ENCODE measurements at regions not wholly inside any gene's neighbourhood (a gene's known extent, or its start where the extent isn't known, plus 50 kb on each side); places are given as distances from the start of the nearest gene placed in this dataset.
"Not testable (repeated sequence)": the region's sequence is repeated elsewhere in the genome, so short reads cannot be mapped to it uniquely, and the experiment has no call there.

GRCh38 chr10:89946106-89946505 is 244.7 kb downstream of the KIF20B start:
- no peak for DNase-seq (ENCODE audit: low spot score)

- DNase-seq (ENCODE audit: low spot score) = no peak
Measured at GRCh38 chr10:89949496-89949895, 248.1 kb downstream of the KIF20B start.

DNA sequence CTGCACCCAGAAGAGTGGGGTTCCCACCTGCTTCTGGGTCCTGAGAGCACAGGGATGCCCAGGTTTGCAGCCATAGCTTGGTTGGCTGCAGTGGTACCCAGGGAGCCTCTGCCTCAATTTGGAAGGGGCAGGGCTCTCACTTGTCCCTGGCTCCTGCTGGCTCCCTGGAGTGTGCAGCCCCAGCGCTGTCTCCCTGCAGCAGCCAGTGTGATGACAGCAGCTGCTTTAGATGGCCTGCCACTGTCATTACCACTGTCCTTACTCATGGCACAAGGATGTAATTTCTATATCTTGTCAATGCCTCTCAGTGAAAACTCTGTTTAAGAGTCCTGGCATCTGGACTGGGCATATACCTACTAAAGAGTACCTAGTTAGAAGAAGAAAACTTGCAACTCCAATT is 250.9 kb downstream of the KIF20B start:
- DNase-seq (ENCODE audit: low spot score) = no peak

DNA sequence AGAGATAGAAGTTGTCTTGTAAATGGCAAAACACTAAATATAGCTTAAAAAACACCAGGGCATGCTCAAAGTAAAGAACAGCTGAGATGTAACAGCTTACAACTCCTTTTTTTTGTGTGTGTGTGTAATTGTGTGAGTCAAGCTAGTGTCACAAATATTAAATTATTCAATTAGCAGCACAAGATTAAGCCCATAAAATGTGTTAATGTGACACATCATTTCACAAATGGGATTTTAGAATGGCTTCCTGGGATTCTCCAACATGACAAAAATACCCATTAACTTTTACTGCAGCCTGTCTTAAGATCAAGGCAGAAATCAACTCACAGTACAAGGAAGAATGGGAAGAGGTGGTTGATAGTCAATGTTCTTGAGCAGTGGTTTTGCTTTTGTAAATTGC is 251.4 kb downstream of the KIF20B start:
- DNase-seq (ENCODE audit: low spot score) = no peak

DNA sequence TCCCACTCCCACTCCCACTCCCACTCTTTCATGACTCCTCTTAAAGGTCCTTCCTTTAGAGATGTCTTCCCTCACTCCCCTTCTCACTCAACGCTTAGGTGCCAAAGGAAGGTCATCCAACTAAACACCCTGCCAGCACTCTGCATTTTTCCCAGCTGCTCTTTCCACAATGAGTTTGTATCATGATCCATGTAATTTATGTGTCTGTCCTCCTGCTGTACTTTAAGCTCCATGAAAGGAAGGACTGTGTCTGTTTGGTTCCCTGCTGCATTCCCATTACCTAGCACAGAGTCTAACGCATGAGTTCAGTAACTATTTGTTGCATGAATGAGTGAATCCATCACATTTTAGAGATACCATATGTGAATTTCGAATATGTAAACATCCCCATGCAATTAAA is 252.7 kb downstream of the KIF20B start:
- no peak for DNase-seq (ENCODE audit: low spot score)

GRCh38 chr10:89954787-89955566 is 253.6 kb downstream of the KIF20B start:
- DNase-seq (ENCODE audit: low spot score) = no peak

GRCh38 chr10:89959433-89960110 is 258.2 kb downstream of the KIF20B start:
- DNase-seq (ENCODE audit: low spot score) = no peak

GRCh38 chr10:89963451-89964102 is 262.2 kb downstream of the KIF20B start:
- no peak for DNase-seq (ENCODE audit: low spot score)

DNA sequence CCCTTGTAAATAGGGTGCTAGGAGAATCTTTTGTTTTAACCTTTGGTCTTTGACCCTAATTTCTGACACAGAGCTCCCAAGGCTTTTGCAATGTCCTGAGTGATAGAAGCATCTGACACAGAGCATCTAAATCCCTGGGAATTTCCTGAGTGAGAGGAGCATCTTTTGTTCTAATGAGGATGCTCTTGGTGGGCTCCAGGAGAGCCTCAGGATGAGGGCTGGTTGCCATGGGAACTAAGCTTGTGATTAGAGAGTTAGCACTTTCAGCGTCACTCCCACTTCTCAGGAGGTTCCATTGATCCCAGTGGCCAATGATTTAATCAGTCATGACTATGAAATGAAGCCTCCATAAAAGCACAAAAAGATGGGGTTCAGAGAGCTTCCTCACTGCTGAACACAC is 264.8 kb downstream of the KIF20B start:
- DNase-seq (ENCODE audit: low spot score) = no peak

- DNase-seq (ENCODE audit: low spot score) = no peak
Measured at GRCh38 chr10:89973326-89973725, 271.9 kb downstream of the KIF20B start.

GRCh38 chr10:89975071-89975470 is 273.7 kb downstream of the KIF20B start:
- DNase-seq (ENCODE audit: low spot score) = no peak

DNA sequence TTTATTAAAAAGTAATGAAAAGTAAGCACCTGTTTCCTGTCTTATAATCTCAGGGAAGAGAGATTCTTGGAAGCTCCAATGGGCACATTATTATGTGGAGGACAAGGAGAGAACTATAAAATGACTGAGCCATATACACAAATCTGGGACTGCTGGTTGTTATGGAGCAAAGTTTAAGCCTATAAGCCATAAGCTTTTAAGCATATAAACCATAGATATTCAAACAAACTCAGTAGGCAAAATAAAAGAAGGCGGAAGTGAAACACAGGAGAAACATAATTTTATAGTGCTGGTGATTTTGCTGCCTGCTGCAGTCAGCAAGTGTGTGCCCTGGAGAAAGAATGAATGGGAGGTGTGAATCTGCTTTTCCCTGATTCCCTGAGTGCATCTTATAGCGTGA is 274.4 kb downstream of the KIF20B start:
- no peak for DNase-seq (ENCODE audit: low spot score)

DNA sequence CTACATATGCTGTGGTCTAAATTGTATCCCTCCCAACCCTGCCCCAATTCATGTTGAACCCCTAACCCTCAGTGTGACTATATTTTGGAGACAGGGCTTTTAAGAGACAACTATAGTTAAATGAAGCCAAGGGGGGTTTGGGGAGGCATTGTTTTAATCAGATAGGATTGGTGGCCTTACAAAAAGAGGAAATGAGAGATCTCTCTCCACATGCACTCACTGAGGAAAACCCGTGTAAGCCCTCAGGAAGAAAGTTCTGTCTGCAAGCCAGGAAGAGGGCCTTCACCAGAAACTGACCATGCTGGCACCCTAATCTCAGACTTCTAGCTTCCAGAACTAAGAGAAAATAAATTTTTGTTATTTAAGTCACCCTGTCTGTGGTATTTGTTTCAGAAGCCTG is 276.7 kb downstream of the KIF20B start:
- DNase-seq (ENCODE audit: low spot score) = no peak

GRCh38 chr10:89979726-89980125 is 278.3 kb downstream of the KIF20B start:
- DNase-seq (ENCODE audit: low spot score) = no peak

DNA sequence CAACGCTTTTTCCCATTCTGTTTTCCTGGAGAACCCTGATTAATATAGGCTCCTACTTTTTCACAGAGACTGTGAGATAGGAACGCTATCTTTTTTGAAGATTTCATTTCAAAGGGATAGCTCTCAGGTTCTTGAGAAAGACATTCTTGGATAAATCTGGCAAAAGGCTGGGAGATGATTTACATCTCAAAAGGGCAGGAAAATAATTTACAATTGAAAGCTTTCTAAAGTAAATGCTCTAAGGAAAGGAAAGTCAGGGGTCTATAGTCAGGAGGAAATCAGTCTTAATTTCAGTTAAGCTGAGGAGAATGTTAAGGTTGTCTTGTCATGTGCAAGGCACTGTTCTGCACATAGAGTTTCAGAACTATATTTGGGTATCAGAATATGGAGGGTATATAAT is 278.8 kb downstream of the KIF20B start:
- no peak for DNase-seq (ENCODE audit: low spot score)

GRCh38 chr10:89981891-89982290 is 280.5 kb downstream of the KIF20B start:
- no peak for DNase-seq (ENCODE audit: low spot score)

- DNase-seq (ENCODE audit: low spot score) = no peak
Measured at GRCh38 chr10:89985446-89985845, 284.1 kb downstream of the KIF20B start.

GRCh38 chr10:89988361-89988760 is 287.0 kb downstream of the KIF20B start:
- not testable (repeated sequence) for DNase-seq (ENCODE audit: low spot score)

- DNase-seq (ENCODE audit: low spot score) = no peak
Measured at GRCh38 chr10:89992575-89992974, 291.2 kb downstream of the KIF20B start.

GRCh38 chr10:90007226-90007625 is 305.8 kb downstream of the KIF20B start:
- no peak for DNase-seq (ENCODE audit: low spot score)

GRCh38 chr10:90011281-90011680 is 309.9 kb downstream of the KIF20B start:
- not testable (repeated sequence) for DNase-seq (ENCODE audit: low spot score)

DNA sequence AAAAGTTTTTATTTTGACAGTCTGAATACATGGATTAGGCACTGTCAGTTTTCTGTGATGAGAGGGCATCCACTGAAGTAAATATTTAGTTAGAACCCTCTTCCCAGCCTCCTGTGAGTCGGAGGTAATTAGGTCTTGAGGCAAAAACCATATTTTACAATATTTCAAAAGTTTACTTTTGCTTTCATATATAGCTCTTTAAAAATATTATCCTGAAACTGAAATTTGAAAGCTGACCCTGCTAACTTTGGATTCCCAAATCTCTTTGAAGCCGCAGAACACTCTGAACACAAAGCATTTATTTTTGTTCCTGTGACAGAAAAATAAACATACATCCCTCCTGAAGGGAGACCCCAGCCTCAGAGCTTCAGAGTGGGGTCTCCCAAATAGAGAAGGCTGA is 317.4 kb downstream of the KIF20B start:
- no peak for DNase-seq (ENCODE audit: low spot score)

GRCh38 chr10:90020506-90020905 is 319.1 kb downstream of the KIF20B start:
- DNase-seq (ENCODE audit: low spot score) = no peak

Measured in pons (tissue), 1 donor.